C4-2B (cell line): ENCODE measurements at regions not wholly inside any gene's neighbourhood (a gene's known extent, or its start where the extent isn't known, plus 50 kb on each side); places are given as distances from the start of the nearest gene placed in this dataset.

Experiments
- ZFX ChIP-seq: fragments of 450-650 bp; IDR thresholded peaks from 2 replicates; pipeline ENCODE4 v1.6.1; 2017
- TF ChIP-seq, protein P1 (sequence below): fragments of 450-650 bp; conservative IDR thresholded peaks from 2 replicates; pipeline ENCODE4 v1.5.1; 2017; ENCODE audit warnings: mild to moderate bottlenecking

DNA sequence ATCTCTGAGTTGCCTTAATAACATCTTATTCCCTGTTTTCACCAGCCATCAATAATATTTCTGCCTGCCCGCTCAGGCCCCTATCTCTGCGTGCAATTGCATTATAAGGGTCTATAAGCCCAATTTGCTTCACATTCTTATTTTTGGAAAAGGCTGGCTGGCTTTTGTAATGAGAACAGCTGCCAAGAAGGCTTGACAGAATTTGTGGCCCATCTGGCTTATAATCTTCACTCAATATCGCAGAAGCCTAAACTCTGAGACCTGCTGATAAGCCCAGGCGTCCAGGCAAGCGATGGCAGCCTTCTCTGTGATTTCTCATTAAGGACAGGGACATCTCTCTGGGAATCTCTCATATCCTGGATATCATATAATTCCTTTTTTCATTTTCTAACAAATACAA is 1618.6 kb upstream of the CELF4 start:
- TF ChIP-seq, protein P1, sequence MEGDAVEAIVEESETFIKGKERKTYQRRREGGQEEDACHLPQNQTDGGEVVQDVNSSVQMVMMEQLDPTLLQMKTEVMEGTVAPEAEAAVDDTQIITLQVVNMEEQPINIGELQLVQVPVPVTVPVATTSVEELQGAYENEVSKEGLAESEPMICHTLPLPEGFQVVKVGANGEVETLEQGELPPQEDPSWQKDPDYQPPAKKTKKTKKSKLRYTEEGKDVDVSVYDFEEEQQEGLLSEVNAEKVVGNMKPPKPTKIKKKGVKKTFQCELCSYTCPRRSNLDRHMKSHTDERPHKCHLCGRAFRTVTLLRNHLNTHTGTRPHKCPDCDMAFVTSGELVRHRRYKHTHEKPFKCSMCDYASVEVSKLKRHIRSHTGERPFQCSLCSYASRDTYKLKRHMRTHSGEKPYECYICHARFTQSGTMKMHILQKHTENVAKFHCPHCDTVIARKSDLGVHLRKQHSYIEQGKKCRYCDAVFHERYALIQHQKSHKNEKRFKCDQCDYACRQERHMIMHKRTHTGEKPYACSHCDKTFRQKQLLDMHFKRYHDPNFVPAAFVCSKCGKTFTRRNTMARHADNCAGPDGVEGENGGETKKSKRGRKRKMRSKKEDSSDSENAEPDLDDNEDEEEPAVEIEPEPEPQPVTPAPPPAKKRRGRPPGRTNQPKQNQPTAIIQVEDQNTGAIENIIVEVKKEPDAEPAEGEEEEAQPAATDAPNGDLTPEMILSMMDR: no peak
- TF ChIP-seq ZFX: no peak
